ACHN (cell line): ENCODE measurements at regions not wholly inside any gene's neighbourhood (a gene's known extent, or its start where the extent isn't known, plus 50 kb on each side); places are given as distances from the start of the nearest gene placed in this dataset.
"Not testable (repeated sequence)": the region's sequence is repeated elsewhere in the genome, so short reads cannot be mapped to it uniquely, and the experiment has no call there.

Experiments
- DNase-seq: peaks from one replicate; pipeline ENCODE4 v3.0.0-alpha.2; 2015
- in situ Hi-C: cut with HindIII; loops from 2 replicates; pipeline ENCODE4 v1.10.0; 2017; ENCODE audit warnings: low sequenced_read_pairs, low pct_ligation_motif_present, low pct_unique_long_range_greater_than_20kb

GRCh38 chr17:31726980-31727427, 132.0 kb downstream of the COPRS start:
- in situ Hi-C loops: no loop called here

DNA sequence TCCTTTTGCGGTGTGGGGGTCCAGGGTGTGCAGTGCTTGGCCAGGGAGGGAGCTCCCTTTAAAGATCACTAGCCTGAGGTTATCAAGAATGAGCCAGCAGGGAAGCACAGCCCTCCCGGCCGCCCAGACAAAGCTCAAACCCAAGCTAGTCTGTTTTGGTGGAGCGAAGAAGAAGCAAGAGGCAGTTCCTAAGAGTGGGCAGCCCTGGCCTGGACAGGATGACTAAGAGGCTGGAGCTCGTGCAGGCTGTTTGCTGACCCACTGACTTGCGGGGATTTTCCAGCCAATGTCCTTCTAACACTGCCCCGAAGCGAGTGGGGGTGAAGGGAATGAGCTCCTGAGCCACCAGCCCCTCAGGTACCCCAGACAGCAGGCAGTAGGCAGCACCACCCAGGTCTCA, 134.4 kb downstream of the COPRS start:
- no peak for DNase-seq
- in situ Hi-C loops: no loop called here

More at GRCh38 chr17:31726980-31727427, 132.0 kb downstream of the COPRS start:
- DNase-seq: no peak

- in situ Hi-C loops: no loop called here
- no peak for DNase-seq
These were observed 135.0 kb downstream of the COPRS start for GRCh38 chr17:31724026-31724425.

DNA sequence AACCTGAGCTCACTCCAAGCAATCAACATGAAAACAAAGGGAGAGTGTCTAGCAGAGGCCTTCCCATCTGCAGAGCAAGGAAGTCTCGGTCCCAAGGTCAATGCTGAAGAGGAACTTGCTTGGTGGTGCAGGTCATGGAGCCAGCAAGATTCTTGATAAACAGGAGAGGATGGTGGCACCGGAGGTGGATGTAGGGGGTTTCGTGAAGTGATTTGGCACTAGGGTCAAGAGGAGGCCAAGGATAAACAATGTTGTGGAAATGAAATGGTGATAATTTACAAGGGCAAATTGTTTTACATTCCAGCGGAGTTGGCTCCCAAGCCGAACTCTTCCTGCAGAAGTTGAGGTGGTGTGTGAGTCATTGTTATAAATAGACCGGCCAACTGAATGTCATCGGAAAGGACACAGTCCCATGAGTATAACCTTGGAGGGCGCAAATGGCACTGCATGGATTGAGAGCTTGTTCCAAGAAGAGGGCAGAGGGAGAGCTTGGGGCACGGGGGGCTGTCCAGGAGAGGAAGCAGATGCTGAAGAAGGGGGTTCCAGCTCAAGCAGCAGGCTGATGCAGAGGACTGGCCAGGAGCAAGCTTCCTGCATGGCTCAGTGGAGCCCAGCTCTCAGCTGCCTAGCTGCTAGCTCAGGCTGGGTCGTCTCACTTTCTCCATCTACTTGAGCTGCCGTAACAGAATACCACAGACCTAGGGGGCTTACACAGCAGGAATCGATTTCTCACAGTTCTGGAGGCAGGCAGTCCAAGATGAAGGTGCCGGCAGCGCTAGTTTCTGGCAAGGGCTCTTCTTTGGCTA, 136.6 kb downstream of the COPRS start:
- in situ Hi-C loops: no loop called here
- DNase-seq: no peak

DNA sequence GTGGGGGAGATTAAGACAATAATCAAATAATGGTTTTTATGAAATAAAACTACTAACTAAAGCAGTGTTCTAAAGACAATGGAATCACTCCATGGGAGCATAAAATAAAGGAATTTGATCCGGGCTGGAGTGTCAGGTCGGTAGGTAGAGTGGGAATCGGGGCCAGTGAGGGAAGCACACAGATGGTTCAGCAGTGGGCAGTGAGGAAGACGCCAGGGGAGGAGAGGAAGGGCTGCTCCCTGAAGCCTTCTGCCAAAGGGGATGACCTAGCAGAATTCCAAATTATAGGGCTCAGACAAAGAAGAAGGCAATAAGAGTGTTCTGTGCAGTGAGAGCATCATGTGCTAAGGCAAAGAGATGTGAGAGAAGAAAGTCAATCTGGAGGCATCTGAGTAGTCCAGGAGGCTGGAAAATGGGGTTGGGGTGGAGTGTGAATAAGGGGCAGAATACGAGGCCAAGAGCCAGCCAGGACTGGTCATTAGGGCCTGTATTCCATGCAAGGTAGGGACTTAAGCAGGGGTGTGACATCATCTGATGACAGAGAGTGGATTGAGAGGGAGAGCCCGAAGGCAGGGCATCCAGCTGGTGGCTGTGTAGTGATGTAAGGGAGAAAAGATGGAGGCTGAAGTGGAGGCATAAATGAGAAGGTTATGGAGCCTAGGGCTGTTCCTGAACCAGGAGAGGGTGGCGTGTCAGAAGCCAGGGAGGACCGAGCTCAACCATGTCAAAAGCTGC, 137.6 kb downstream of the COPRS start:
- in situ Hi-C loops: no loop called here
- no peak for DNase-seq

GRCh38 chr17:31717251-31717650, 141.8 kb downstream of the COPRS start:
- in situ Hi-C loops: not testable (repeated sequence)

DNA sequence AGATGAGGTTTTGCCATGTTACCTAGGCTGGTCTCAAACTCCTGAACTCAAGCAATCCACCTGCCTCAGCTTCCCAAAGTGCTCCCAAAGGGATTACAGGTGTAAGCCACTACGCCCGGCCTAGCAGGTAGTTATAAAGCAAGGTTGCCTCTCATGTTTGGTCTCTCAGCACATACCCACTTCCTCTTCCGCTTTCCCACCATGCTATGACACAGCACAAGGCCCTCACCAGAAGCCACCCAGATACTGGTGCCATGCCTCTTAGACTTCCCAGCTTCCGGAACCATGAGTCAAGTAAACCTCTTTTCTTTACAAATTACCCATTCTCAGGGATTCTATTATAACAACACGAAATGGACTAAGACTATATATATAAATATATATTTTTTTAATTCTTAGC, 143.6 kb downstream of the COPRS start:
- no peak for DNase-seq
- in situ Hi-C loops: no loop called here

More at GRCh38 chr17:31717251-31717650, 141.8 kb downstream of the COPRS start:
- not testable (repeated sequence) for DNase-seq

DNA sequence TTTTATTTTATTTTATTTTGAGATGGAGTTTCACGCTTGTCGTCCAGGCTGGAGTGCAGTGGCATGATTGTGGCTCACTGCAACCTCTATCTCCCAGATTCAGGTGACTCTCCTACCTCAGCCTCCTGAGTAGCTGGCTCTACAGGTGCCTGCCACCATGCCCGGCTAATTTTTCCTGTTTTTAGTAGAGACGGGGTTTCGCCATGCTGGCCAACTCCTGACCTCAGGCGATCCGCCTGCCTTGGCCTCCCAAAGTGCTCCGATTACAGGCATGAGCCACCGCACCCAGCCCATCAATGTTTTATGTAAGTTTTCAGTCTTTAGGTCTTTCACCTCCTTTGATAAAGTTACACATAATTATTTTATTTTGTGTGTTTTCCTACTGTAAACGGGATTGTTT, 154.6 kb downstream of the COPRS start:
- in situ Hi-C loops: no loop called here
- DNase-seq: no peak

- in situ Hi-C loops: no loop called here
- DNase-seq: no peak
These were observed 157.0 kb downstream of the COPRS start for GRCh38 chr17:31702041-31702440.

DNA sequence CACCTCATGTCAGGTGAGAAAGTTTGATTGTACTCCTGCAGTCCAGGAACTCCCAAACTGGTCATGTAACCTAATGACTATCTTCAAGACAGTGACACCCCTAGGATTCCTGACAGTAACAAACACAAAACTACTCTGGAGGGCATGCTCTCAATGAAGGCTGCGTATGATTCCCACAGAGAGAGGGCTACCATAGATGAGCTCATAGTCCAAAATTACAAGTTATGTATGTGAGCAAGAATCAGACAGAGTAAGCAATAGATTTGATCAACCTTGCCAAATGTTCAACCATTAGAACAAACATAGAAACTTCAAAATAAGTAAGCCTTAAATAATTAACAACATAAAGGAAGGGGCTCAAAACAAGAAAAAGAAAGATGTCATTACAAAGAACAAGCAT, 158.1 kb downstream of the COPRS start:
- no peak for DNase-seq
- in situ Hi-C loops: no loop called here

- in situ Hi-C loops: no loop called here
- DNase-seq: no peak
These were observed 159.2 kb downstream of the COPRS start for GRCh38 chr17:31699886-31700285.

GRCh38 chr17:31699281-31699680, 159.8 kb downstream of the COPRS start:
- in situ Hi-C loops: no loop called here
- DNase-seq: no peak

DNA sequence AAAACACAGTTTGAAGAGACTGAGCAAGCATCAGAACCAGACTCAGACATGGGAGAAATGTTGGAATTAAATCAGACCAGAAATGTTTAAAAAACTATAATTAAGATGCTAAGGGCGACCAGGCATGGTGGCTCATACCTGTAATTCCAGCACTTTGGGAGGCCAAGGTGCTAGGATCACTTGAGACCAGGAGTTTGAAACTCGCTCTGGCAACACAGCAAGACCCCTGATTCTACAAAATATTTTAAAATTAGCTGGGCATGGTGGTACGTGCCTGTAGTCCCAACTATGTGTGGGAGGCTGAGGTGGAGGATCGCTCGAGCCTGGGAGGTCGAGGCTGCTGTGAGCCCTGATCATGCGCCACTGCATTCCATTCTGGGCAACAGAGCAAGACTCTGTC, 160.3 kb downstream of the COPRS start:
- in situ Hi-C loops: no loop called here
- no peak for DNase-seq

- in situ Hi-C loops: no loop called here
These were observed 161.2 kb downstream of the COPRS start for GRCh38 chr17:31697838-31698237.

GRCh38 chr17:31696703-31697325, 162.2 kb downstream of the COPRS start:
- in situ Hi-C loops: no loop called here
- no peak for DNase-seq

More at GRCh38 chr17:31697838-31698237, 161.2 kb downstream of the COPRS start:
- DNase-seq: no peak

GRCh38 chr17:31696184-31696602, 162.9 kb downstream of the COPRS start:
- DNase-seq: no peak
- in situ Hi-C loops: no loop called here

GRCh38 chr17:31695456-31696090, 163.5 kb downstream of the COPRS start:
- in situ Hi-C loops: no loop called here
- no peak for DNase-seq

GRCh38 chr17:31693433-31694220, 165.4 kb downstream of the COPRS start:
- no peak for DNase-seq
- in situ Hi-C loops: no loop called here
